ENCODE measurements at regions not wholly inside any gene's neighbourhood (a gene's known extent, or its start where the extent isn't known, plus 50 kb on each side); places are given as distances from the start of the nearest gene placed in this dataset.

DNA sequence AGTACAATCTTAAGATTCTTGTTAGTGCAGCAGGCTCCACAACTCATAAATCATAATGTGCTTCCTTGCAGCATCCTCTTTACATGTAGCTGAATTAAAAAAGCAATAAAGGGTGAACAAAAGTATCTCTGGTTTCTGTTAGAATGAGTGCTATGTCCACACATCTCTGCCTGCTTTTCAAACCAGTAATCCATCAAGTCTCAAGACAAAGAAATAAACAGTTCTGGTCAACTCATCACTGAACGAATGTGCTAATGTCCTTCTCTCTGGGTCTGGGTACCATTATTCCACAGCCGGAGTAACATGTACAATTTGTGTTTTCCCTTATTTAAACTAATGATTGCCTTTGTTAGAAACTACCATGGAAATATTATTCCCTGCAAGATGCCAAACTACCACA, 273.0 kb upstream of the USP15 start:
- TF ChIP-seq CTCF (IDR thresholded peaks at IDR 0.05) (no peak), POLR2A (IDR thresholded peaks at IDR 0.05) (no peak)
